Neural cell (in vitro differentiated cells): ENCODE measurements at regions not wholly inside any gene's neighbourhood (a gene's known extent, or its start where the extent isn't known, plus 50 kb on each side); places are given as distances from the start of the nearest gene placed in this dataset.

ENCODE experiments used
- H2AFZ ChIP-seq: fragments of 200-600, 300-800 bp; sonication (generic), shearing (Covaris generic); 2 replicates; pipeline ENCODE4 v1.6.0; 2014; ENCODE audit warnings: low read depth, mild to moderate bottlenecking, antibody characterized with exemption, low read length, moderate library complexity
- H3F3A ChIP-seq: fragments of 200-600 bp; shearing (Covaris generic); 2 replicates; pipeline ENCODE4 v1.6.1; 2016; ENCODE audit warnings: mild to moderate bottlenecking, moderate library complexity, mixed read lengths, antibody characterized with exemption, low read length; ENCODE audit not compliant: insufficient read depth, poor library complexity, severe bottlenecking
- H3K27ac ChIP-seq: fragments of 200-600, 300-800 bp; sonication (generic), shearing (Covaris generic); 2 replicates; pipeline ENCODE4 v1.5.1; 2014; ENCODE audit warnings: mild to moderate bottlenecking, low read length, moderate library complexity
- H3K27me3 ChIP-seq: fragments of 300-800, 200-600 bp; sonication (generic), shearing (Covaris generic); 2 replicates; pipeline ENCODE4 v1.6.0; 2014; ENCODE audit warnings: mild to moderate bottlenecking, low read depth, low read length, moderate library complexity; ENCODE audit not compliant: insufficient read depth
- H3K36me3 ChIP-seq: fragments of 300-800, 200-600 bp; sonication (generic), shearing (Covaris generic); 2 replicates; pipeline ENCODE4 v1.5.1; 2014; ENCODE audit warnings: mild to moderate bottlenecking, antibody characterized with exemption, low read length, moderate library complexity; ENCODE audit not compliant: insufficient read depth
- H3K4me2 ChIP-seq: fragments of 300-800, 200-600 bp; sonication (generic), shearing (Covaris generic); 2 replicates; pipeline ENCODE4 v1.6.0; 2014; ENCODE audit warnings: mild to moderate bottlenecking, low read length
- H3K4me3 ChIP-seq: fragments of 300-800, 200-600 bp; sonication (generic), shearing (Covaris generic); 2 replicates; pipeline ENCODE4 v1.5.1; 2014; ENCODE audit warnings: mild to moderate bottlenecking, low read length, moderate library complexity
- H3K79me2 ChIP-seq: fragments of 200-600 bp; shearing (Covaris generic); replicated peaks from 2 replicates; pipeline ENCODE4 v1.6.0; 2014; ENCODE audit warnings: mild to moderate bottlenecking, low read length, moderate library complexity; ENCODE audit not compliant: insufficient read depth
- H3K9ac ChIP-seq: fragments of 300-800, 200-600 bp; sonication (generic), shearing (Covaris generic); 2 replicates; pipeline ENCODE4 v1.6.1; 2016; ENCODE audit warnings: mild to moderate bottlenecking, low read length, mixed read lengths
- H3K9me2 ChIP-seq: fragments of 200-600 bp; shearing (Covaris generic); 2 replicates; pipeline ENCODE4 v1.6.1; 2016; ENCODE audit warnings: mild to moderate bottlenecking, low read length, mixed read lengths; ENCODE audit not compliant: insufficient read depth
- H3K9me3 ChIP-seq: fragments of 200-600, 300-800 bp; sonication (generic), shearing (Covaris generic); 2 replicates; pipeline ENCODE4 v1.6.1; 2016; ENCODE audit warnings: mild to moderate bottlenecking, mixed run types, low read length, moderate library complexity, mixed read lengths
- H4K20me1 ChIP-seq: fragments of 200-600 bp; shearing (Covaris generic); 2 replicates; pipeline ENCODE4 v1.6.1; 2016; ENCODE audit warnings: mild to moderate bottlenecking, mixed run types; ENCODE audit not compliant: insufficient read depth
- EP300 ChIP-seq: fragments of 450-650 bp; conservative IDR thresholded peaks from 2 replicates; pipeline ENCODE4 v1.6.1; 2014; ENCODE audit warnings: antibody characterized with exemption, mild to moderate bottlenecking, moderate library complexity; ENCODE audit not compliant: poor library complexity, severe bottlenecking
- EZH2 ChIP-seq: fragments of 200-600, 300-800 bp; shearing (Covaris generic), sonication (generic); IDR thresholded peaks from 2 replicates; pipeline ENCODE4 v1.6.1; 2014; ENCODE audit warnings: antibody characterized with exemption, low read length, borderline replicate concordance, mild to moderate bottlenecking; ENCODE audit not compliant: insufficient read depth, poor library complexity, severe bottlenecking
- MXI1 ChIP-seq: fragments of 450-650 bp; conservative IDR thresholded peaks from 2 replicates; pipeline ENCODE4 v1.6.1; 2014; ENCODE audit warnings: antibody characterized with exemption, mild to moderate bottlenecking; ENCODE audit not compliant: poor library complexity, severe bottlenecking
- POLR2AphosphoS5 ChIP-seq: IDR thresholded peaks from 2 replicates; pipeline ENCODE4 v1.6.1; 2012
- RAD21 ChIP-seq: fragments of 450-650 bp; conservative IDR thresholded peaks from 2 replicates; pipeline ENCODE4 v1.6.1; 2014; ENCODE audit warnings: antibody characterized with exemption, mild to moderate bottlenecking, moderate library complexity
- SMC3 ChIP-seq: fragments of 450-650 bp; conservative IDR thresholded peaks from 2 replicates; pipeline ENCODE4 v1.6.1; 2014; ENCODE audit warnings: antibody characterized with exemption, mild to moderate bottlenecking, moderate library complexity; ENCODE audit not compliant: poor library complexity
- TAF1 ChIP-seq: IDR thresholded peaks from 2 replicates; pipeline ENCODE4 v1.6.1; 2012; ENCODE audit warnings: low read depth
- TF ChIP-seq, protein P1 (sequence below): IDR thresholded peaks from 2 replicates; pipeline ENCODE4 v1.6.1; 2012; ENCODE audit warnings: borderline replicate concordance
- TF ChIP-seq, protein P2 (sequence below): fragments of 450-650 bp; IDR thresholded peaks from 2 replicates; pipeline ENCODE4 v1.5.1; 2014; ENCODE audit warnings: antibody characterized with exemption, mild to moderate bottlenecking, moderate library complexity; ENCODE audit not compliant: poor library complexity, severe bottlenecking

- no peaks in the 10 kb centered on the region for H3K9me3 ChIP-seq
- H3K79me2 ChIP-seq = no peaks in the 10 kb centered on the region
- no peak overlapping the region for H3K27ac ChIP-seq
- H3K27me3 ChIP-seq = no peaks in the 10 kb centered on the region
- no peak overlapping the region for H3K4me3 ChIP-seq
- no peak overlapping the region for H3K4me2 ChIP-seq
- no peak overlapping the region for H2AFZ ChIP-seq
- no peak for TF ChIP-seq RAD21
- no peak for TF ChIP-seq MXI1
- TF ChIP-seq TAF1 = no peak
- no peak overlapping the region for H3K9ac ChIP-seq
- H3K36me3 ChIP-seq = no peaks in the 10 kb centered on the region
- H3K9me2 ChIP-seq = no peaks in the 10 kb centered on the region
- H4K20me1 ChIP-seq = no peaks in the 10 kb centered on the region
- no peaks in the 10 kb centered on the region for H3F3A ChIP-seq
Observed at GRCh38 chr12:102569803-102570202, 89.4 kb upstream of the IGF1 start.

DNA sequence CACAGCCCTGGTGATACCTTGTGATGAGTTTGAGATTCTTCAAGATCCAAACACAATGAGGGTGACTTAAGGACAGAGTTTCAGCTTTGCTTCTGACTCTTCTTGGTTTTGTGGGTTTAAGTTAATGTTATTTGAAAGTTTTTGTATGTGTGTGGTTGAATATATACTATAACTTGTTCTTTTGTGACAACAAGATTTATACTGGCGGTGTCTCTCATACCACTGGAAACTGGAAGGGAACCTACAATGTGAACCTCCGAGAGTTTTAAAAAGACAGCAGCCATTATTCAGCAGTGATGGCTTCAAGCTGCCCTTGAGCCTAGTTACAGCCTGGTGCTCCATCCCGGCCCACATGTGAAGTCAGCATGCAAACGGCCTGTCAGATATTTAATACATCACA is 87.9 kb upstream of the IGF1 start:
- no peak overlapping the region for H2AFZ ChIP-seq
- H3K36me3 ChIP-seq = no peaks in the 10 kb centered on the region
- no peak overlapping the region for H3K4me3 ChIP-seq
- TF ChIP-seq POLR2AphosphoS5 = no peak
- TF ChIP-seq, protein P1, sequence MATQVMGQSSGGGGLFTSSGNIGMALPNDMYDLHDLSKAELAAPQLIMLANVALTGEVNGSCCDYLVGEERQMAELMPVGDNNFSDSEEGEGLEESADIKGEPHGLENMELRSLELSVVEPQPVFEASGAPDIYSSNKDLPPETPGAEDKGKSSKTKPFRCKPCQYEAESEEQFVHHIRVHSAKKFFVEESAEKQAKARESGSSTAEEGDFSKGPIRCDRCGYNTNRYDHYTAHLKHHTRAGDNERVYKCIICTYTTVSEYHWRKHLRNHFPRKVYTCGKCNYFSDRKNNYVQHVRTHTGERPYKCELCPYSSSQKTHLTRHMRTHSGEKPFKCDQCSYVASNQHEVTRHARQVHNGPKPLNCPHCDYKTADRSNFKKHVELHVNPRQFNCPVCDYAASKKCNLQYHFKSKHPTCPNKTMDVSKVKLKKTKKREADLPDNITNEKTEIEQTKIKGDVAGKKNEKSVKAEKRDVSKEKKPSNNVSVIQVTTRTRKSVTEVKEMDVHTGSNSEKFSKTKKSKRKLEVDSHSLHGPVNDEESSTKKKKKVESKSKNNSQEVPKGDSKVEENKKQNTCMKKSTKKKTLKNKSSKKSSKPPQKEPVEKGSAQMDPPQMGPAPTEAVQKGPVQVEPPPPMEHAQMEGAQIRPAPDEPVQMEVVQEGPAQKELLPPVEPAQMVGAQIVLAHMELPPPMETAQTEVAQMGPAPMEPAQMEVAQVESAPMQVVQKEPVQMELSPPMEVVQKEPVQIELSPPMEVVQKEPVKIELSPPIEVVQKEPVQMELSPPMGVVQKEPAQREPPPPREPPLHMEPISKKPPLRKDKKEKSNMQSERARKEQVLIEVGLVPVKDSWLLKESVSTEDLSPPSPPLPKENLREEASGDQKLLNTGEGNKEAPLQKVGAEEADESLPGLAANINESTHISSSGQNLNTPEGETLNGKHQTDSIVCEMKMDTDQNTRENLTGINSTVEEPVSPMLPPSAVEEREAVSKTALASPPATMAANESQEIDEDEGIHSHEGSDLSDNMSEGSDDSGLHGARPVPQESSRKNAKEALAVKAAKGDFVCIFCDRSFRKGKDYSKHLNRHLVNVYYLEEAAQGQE = no peak
- TF ChIP-seq EP300 = no peak
- no peak for TF ChIP-seq TAF1
- no peak for TF ChIP-seq EZH2
- no peak for TF ChIP-seq MXI1
- TF ChIP-seq SMC3 = no peak
- TF ChIP-seq RAD21 = no peak
- TF ChIP-seq, protein P2, sequence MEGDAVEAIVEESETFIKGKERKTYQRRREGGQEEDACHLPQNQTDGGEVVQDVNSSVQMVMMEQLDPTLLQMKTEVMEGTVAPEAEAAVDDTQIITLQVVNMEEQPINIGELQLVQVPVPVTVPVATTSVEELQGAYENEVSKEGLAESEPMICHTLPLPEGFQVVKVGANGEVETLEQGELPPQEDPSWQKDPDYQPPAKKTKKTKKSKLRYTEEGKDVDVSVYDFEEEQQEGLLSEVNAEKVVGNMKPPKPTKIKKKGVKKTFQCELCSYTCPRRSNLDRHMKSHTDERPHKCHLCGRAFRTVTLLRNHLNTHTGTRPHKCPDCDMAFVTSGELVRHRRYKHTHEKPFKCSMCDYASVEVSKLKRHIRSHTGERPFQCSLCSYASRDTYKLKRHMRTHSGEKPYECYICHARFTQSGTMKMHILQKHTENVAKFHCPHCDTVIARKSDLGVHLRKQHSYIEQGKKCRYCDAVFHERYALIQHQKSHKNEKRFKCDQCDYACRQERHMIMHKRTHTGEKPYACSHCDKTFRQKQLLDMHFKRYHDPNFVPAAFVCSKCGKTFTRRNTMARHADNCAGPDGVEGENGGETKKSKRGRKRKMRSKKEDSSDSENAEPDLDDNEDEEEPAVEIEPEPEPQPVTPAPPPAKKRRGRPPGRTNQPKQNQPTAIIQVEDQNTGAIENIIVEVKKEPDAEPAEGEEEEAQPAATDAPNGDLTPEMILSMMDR = no peak
- H3K27me3 ChIP-seq = no peaks in the 10 kb centered on the region
- no peaks in the 10 kb centered on the region for H3K9me3 ChIP-seq
- no peaks in the 10 kb centered on the region for H3K9me2 ChIP-seq
- H3K4me2 ChIP-seq = no peak overlapping the region
- H3K9ac ChIP-seq = no peak overlapping the region
- no peaks in the 10 kb centered on the region for H4K20me1 ChIP-seq
- H3K27ac ChIP-seq = no peak overlapping the region
- H3K79me2 ChIP-seq = no peaks in the 10 kb centered on the region
- H3F3A ChIP-seq = no peaks in the 10 kb centered on the region
